Keratinocyte (primary cell): ENCODE measurements at regions not wholly inside any gene's neighbourhood (a gene's known extent, or its start where the extent isn't known, plus 50 kb on each side); places are given as distances from the start of the nearest gene placed in this dataset.

Experiments used
- DNase-seq: peaks from one replicate; pipeline ENCODE4 v3.0.0-alpha.2; 2011; ENCODE audit warnings: low read depth, missing footprints, low spot score
- FAIRE-seq: peaks from 2 replicates; lab custom pipeline; 2011; peaks lifted over from hg19 to GRCh38; lab: Jason Lieb, UNC
- H2AFZ ChIP-seq: 2 replicates; pipeline ENCODE4 v1.6.0; 2012; ENCODE audit warnings: low read length, control low read depth, inconsistent platforms; ENCODE audit not compliant: control insufficient read depth
- H3K27ac ChIP-seq: 2 replicates; pipeline ENCODE4 v1.5.1; 2011; ENCODE audit warnings: low read length; ENCODE audit not compliant: control insufficient read depth, insufficient read depth
- H3K27me3 ChIP-seq: 3 replicates; pipeline ENCODE4 v1.6.0; 2011; ENCODE audit warnings: low read length; ENCODE audit not compliant: control insufficient read depth, insufficient read depth; ENCODE audit errors: extremely low read depth
- H3K36me3 ChIP-seq, 2 experiments: 2 replicates in 1 of 2; 3 replicates in 1 of 2; pipeline ENCODE4 v1.5.1; 2011; ENCODE audit warnings: low read length in 2 of 2, mild to moderate bottlenecking in 1 of 2; ENCODE audit not compliant: control insufficient read depth in 2 of 2, insufficient read depth in 2 of 2; ENCODE audit errors: extremely low read depth in 1 of 2
- H3K4me1 ChIP-seq: 3 replicates; pipeline ENCODE4 v1.5.1; 2011; ENCODE audit warnings: low read length; ENCODE audit not compliant: control insufficient read depth, insufficient read depth; ENCODE audit errors: extremely low read depth
- H3K4me2 ChIP-seq: 3 replicates; pipeline ENCODE4 v1.6.0; 2011; ENCODE audit warnings: low read depth, low read length; ENCODE audit not compliant: control insufficient read depth, insufficient read depth; ENCODE audit errors: extremely low read depth
- H3K4me3 ChIP-seq, 3 experiments: fragments of 200-600 bp in 1 of 3; sonication (generic) in 1 of 3; 2 replicates in 2 of 3; 3 replicates in 1 of 3; pipeline ENCODE4 v1.5.1; 2011 to 2016; ENCODE audit warnings: low read length in 3 of 3, mild to moderate bottlenecking in 3 of 3, control low read depth in 2 of 3, inconsistent platforms in 1 of 3, low read depth in 1 of 3, mixed read lengths in 1 of 3, mixed run types in 1 of 3, moderate library complexity in 1 of 3; ENCODE audit not compliant: control insufficient read depth in 2 of 3, insufficient read depth in 2 of 3; ENCODE audit errors: extremely low read depth in 1 of 3
- H3K79me2 ChIP-seq: 2 replicates; pipeline ENCODE4 v1.6.0; 2012; ENCODE audit warnings: low read length; ENCODE audit not compliant: control insufficient read depth, insufficient read depth
- H3K9ac ChIP-seq: 3 replicates; pipeline ENCODE4 v1.6.0; 2011; ENCODE audit warnings: low read length; ENCODE audit not compliant: control insufficient read depth, insufficient read depth; ENCODE audit errors: extremely low read depth
- H3K9me1 ChIP-seq: 3 replicates; pipeline ENCODE4 v1.6.0; 2011; ENCODE audit warnings: low read length; ENCODE audit not compliant: control insufficient read depth, insufficient read depth; ENCODE audit errors: extremely low read depth
- H3K9me3 ChIP-seq: 2 replicates; pipeline ENCODE4 v1.5.1; 2012; ENCODE audit warnings: low read depth, low read length; ENCODE audit not compliant: control insufficient read depth
- H4K20me1 ChIP-seq: 3 replicates; pipeline ENCODE4 v1.6.0; 2011; ENCODE audit warnings: low read length; ENCODE audit not compliant: control insufficient read depth, insufficient read depth; ENCODE audit errors: extremely low read depth
- EZH2 ChIP-seq: IDR thresholded peaks from one replicate; pipeline ENCODE4 v1.6.1; 2012; ENCODE audit warnings: inconsistent platforms, mild to moderate bottlenecking, low read length, moderate library complexity
- dilution Hi-C: fragments of 300-500 bp; cut with MboI; formaldehyde crosslinking; loops from one replicate; pipeline ENCODE4 v1.7.0; 2020; ENCODE audit warnings: low sequenced_read_pairs; ENCODE audit not compliant: extremely low pct_ligation_motif_present
- TF ChIP-seq, protein P1 (sequence below), 3 experiments: IDR thresholded peaks in 1 of 3; conservative IDR thresholded peaks in 1 of 3; optimal IDR thresholded peaks in 1 of 3; 2 replicates in 2 of 3; 3 replicates in 1 of 3; pipeline versions ENCODE3 to v1.5.1; 2011; ENCODE audit warnings: low read length in 3 of 3, mild to moderate bottlenecking in 3 of 3, moderate library complexity in 2 of 3, control low read depth in 1 of 3, inconsistent platforms in 1 of 3; ENCODE audit not compliant: insufficient read depth in 2 of 3; ENCODE audit errors: extremely low read depth in 1 of 3

- no peak overlapping the region for H3K9ac ChIP-seq
- peak overlapping the region; percentile 2 for H3K27ac ChIP-seq
- no peaks in the 10 kb centered on the region for H3K9me1 ChIP-seq
- peaks cover 32% of the 10 kb centered on the region for H3K4me1 ChIP-seq
- peak overlapping the region; percentile 1 for H3K4me2 ChIP-seq
- DNase-seq (no peak), FAIRE-seq (no peak)
- H3K4me3 ChIP-seq: no peak overlapping the region
- TF ChIP-seq EZH2: no peak
- TF ChIP-seq, protein P1, sequence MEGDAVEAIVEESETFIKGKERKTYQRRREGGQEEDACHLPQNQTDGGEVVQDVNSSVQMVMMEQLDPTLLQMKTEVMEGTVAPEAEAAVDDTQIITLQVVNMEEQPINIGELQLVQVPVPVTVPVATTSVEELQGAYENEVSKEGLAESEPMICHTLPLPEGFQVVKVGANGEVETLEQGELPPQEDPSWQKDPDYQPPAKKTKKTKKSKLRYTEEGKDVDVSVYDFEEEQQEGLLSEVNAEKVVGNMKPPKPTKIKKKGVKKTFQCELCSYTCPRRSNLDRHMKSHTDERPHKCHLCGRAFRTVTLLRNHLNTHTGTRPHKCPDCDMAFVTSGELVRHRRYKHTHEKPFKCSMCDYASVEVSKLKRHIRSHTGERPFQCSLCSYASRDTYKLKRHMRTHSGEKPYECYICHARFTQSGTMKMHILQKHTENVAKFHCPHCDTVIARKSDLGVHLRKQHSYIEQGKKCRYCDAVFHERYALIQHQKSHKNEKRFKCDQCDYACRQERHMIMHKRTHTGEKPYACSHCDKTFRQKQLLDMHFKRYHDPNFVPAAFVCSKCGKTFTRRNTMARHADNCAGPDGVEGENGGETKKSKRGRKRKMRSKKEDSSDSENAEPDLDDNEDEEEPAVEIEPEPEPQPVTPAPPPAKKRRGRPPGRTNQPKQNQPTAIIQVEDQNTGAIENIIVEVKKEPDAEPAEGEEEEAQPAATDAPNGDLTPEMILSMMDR (optimal IDR thresholded peaks at IDR 0.05 in 1 of 3, IDR thresholded peaks at IDR 0.05 in 1 of 3, conservative IDR thresholded peaks at IDR 0.05 in 1 of 3; ENCODE audit: extremely low read depth in 1 of 3, insufficient read depth in 2 of 3, low read length in 3 of 3): no peak
- H3K79me2 ChIP-seq: peaks cover 33% of the 10 kb centered on the region
- no peak overlapping the region for H2AFZ ChIP-seq
- H3K27me3 ChIP-seq: no peaks in the 10 kb centered on the region
- H3K36me3 ChIP-seq: peaks cover 1 to 3% of the 10 kb centered on the region in 2 experiments
- dilution Hi-C loops: no loop called here
- H3K9me3 ChIP-seq: no peaks in the 10 kb centered on the region
- H4K20me1 ChIP-seq: no peaks in the 10 kb centered on the region
These were observed 161.5 kb upstream of the PRKCQ start for GRCh38 chr10:6741541-6741941.

DNA sequence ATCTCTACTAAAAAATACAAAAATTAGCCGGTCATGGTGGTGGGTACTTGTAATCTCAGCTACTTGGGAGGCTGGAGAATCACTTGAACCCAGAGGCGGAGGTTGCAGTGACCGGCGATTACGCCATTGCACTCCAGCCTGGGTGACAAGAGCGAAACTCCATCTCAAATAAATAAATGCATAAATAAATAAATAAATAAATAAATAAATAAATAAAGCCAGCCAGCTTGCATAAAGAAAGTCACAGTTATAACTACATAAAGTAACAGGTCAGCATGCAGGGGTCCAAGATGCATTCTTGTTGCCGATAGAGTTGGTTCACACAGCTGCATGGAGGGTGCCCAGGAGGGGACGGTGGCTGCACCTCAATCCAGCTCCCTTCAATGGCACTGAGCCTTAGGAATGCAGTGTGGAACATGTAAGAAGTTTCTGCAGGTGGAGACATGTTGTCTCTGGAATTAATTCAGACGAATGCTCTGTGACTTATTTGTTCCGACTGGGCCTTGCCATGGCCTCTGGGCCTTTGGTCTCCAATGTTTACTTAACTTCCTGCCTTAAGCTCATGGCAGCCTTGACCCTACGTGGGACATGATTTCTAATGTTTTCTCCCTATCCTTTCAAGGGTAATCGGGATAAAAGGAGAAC is 159.6 kb upstream of the PRKCQ start:
- peak overlapping the region in 2 of 3 experiments; percentile 5 to 81 for H3K4me3 ChIP-seq
- FAIRE-seq (peak; percentile 94), DNase-seq (no peak)
- H3K4me2 ChIP-seq: peak overlapping the region; percentile 99
- H3K27ac ChIP-seq: peak overlapping the region; percentile 93
- peaks cover 1 to 3% of the 10 kb centered on the region in 2 experiments for H3K36me3 ChIP-seq
- peaks cover 38% of the 10 kb centered on the region for H3K4me1 ChIP-seq
- peaks cover 33% of the 10 kb centered on the region for H3K79me2 ChIP-seq
- H3K27me3 ChIP-seq: no peaks in the 10 kb centered on the region
- no peaks in the 10 kb centered on the region for H3K9me3 ChIP-seq
- H3K9me1 ChIP-seq: no peaks in the 10 kb centered on the region
- H2AFZ ChIP-seq: peak overlapping the region; percentile 29
- no peak overlapping the region for H3K9ac ChIP-seq
- TF ChIP-seq, protein P1 (optimal IDR thresholded peaks at IDR 0.05 in 1 of 3, IDR thresholded peaks at IDR 0.05 in 1 of 3, conservative IDR thresholded peaks at IDR 0.05 in 1 of 3; ENCODE audit: extremely low read depth in 1 of 3, insufficient read depth in 2 of 3, low read length in 3 of 3): no peak
- no peak for TF ChIP-seq EZH2
- H4K20me1 ChIP-seq: no peaks in the 10 kb centered on the region
- dilution Hi-C loops: no loop called here
